HG03066 (cell line): ENCODE measurements at regions not wholly inside any gene's neighbourhood (a gene's known extent, or its start where the extent isn't known, plus 50 kb on each side); places are given as distances from the start of the nearest gene placed in this dataset.

Experiments
- ATAC-seq: cut with Tn5 transposase; IDR thresholded peaks from one replicate; pipeline ENCODE4 v1.9.1; 2021; ENCODE audit warnings: low read depth; ENCODE audit not compliant: unreplicated experiment

- ATAC-seq = no peak
Observed at GRCh38 chr10:10886861-10887531, 130.7 kb upstream of the CELF2 start.

- ATAC-seq = no peak
Observed at GRCh38 chr10:10891124-10892082, 126.3 kb upstream of the CELF2 start.

- no peak for ATAC-seq
Observed at GRCh38 chr10:10892290-10892875, 125.3 kb upstream of the CELF2 start.

- ATAC-seq = no peak
Observed at GRCh38 chr10:10897400-10897799, 120.3 kb upstream of the CELF2 start.

GRCh38 chr10:10901906-10902305, 115.8 kb upstream of the CELF2 start:
- no peak for ATAC-seq

GRCh38 chr10:10902951-10903350, 114.7 kb upstream of the CELF2 start:
- ATAC-seq = no peak

GRCh38 chr10:10903620-10904019, 114.1 kb upstream of the CELF2 start:
- ATAC-seq = no peak

- ATAC-seq = no peak
Observed at GRCh38 chr10:10910634-10911033, 107.0 kb upstream of the CELF2 start.

- no peak for ATAC-seq
Observed at GRCh38 chr10:10911035-10911434, 106.6 kb upstream of the CELF2 start.

GRCh38 chr10:10911471-10911921, 106.2 kb upstream of the CELF2 start:
- no peak for ATAC-seq

GRCh38 chr10:10914144-10914543, 103.5 kb upstream of the CELF2 start:
- ATAC-seq = no peak

- ATAC-seq = no peak
Observed at GRCh38 chr10:10915215-10915614, 102.5 kb upstream of the CELF2 start.

- ATAC-seq = no peak
Observed at GRCh38 chr10:10917031-10917430, 100.6 kb upstream of the CELF2 start.

- no peak for ATAC-seq
Observed at GRCh38 chr10:10919976-10920375, 97.7 kb upstream of the CELF2 start.

- no peak for ATAC-seq
Observed at GRCh38 chr10:10921826-10922461, 95.7 kb upstream of the CELF2 start.

GRCh38 chr10:10923029-10923651, 94.5 kb upstream of the CELF2 start:
- no peak for ATAC-seq

- ATAC-seq = no peak
Observed at GRCh38 chr10:10925667-10926066, 92.0 kb upstream of the CELF2 start.

GRCh38 chr10:10927608-10928007, 90.1 kb upstream of the CELF2 start:
- no peak for ATAC-seq

- no peak for ATAC-seq
Observed at GRCh38 chr10:10930979-10931743, 86.5 kb upstream of the CELF2 start.

GRCh38 chr10:10935032-10935431, 82.6 kb upstream of the CELF2 start:
- no peak for ATAC-seq
